ENCODE measurements at regions not wholly inside any gene's neighbourhood (a gene's known extent, or its start where the extent isn't known, plus 50 kb on each side); places are given as distances from the start of the nearest gene placed in this dataset.

DNA sequence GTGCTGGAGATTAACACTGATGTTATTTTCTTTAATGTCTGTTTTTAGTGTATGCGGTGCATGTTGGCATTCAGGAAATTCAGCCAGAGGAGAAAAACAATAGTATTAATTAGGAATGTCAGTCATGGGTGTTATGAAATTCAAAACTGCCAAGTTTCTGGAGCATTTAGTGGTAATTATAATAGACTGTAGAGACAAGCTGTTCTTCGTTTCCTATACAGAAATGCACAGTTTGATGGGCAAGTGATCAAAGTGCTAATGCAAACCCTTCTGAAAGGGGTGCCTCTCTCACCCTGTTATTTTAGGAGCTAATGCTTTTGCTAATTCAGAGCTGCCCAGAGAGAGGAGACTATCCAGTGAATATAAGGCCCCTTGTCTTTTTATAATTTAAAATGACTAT lies 573.8 kb upstream of the EEF2KMT start:
- no peak for TF ChIP-seq CTCF (conservative IDR thresholded peaks at IDR 0.05; ENCODE audit: low read length)
- TF ChIP-seq EZH2phosphoT487 (IDR thresholded peaks at IDR 0.05; ENCODE audit: borderline replicate concordance, low read depth, low read length): no peak
